ENCODE measurements at regions not wholly inside any gene's neighbourhood (a gene's known extent, or its start where the extent isn't known, plus 50 kb on each side); places are given as distances from the start of the nearest gene placed in this dataset.

- H2BK15ac ChIP-seq (ENCODE audit: low read length), result no peak overlapping the region
- ChIA-PET POLR2A (ENCODE audit: partially characterized antibody) (no interaction called here), CTCF (ENCODE audit: partially characterized antibody) (no interaction called here)
- no peak overlapping the region for H2BK5ac ChIP-seq (ENCODE audit: low read depth, low read length)
- H3K23ac ChIP-seq (ENCODE audit: insufficient read length), result no peak overlapping the region
- no peak overlapping the region for H4K5ac ChIP-seq (ENCODE audit: insufficient read length, low read depth, low read length)
- H3K27ac ChIP-seq (ENCODE audit: low read depth, low read length), result no peak overlapping the region
- peaks cover 0 to 3% of the 10 kb centered on the region in 2 experiments; a peak in 1 of 4 replicates for H3K9me3 ChIP-seq (ENCODE audit: insufficient read depth in 2 of 2, low read depth in 1 of 2, low read length in 1 of 2)
- H3K56ac ChIP-seq (replicated peaks; ENCODE audit: insufficient read length, low read depth, low read length), result no peak overlapping the region
- no peak for FAIRE-seq
- no peak for TF ChIP-seq TAF1 (IDR thresholded peaks at IDR 0.05; ENCODE audit: low read depth, low read length)
- TF ChIP-seq ATF2 (IDR thresholded peaks at IDR 0.05; ENCODE audit: low read length), result no peak
- TF ChIP-seq CEBPB (IDR thresholded peaks at IDR 0.05; ENCODE audit: low read depth, low read length), result no peak
- TF ChIP-seq KDM5A (IDR thresholded peaks at IDR 0.05; ENCODE audit: low read length), result no peak
- TF ChIP-seq SP4 (IDR thresholded peaks at IDR 0.05; ENCODE audit: low read length), result no peak
- TF ChIP-seq RNF2 (IDR thresholded peaks at IDR 0.05; ENCODE audit: borderline replicate concordance, low read depth, low read length, missing control alignments, poor library complexity, severe bottlenecking), result no peak
- TF ChIP-seq EZH2 (IDR thresholded peaks at IDR 0.05; ENCODE audit: low read depth, low read length, severe bottlenecking), result no peak
- no peak for TF ChIP-seq GTF2F1 (IDR thresholded peaks at IDR 0.05; ENCODE audit: borderline replicate concordance, low read depth, low read length)
- TF ChIP-seq CTBP2 (IDR thresholded peaks at IDR 0.05; ENCODE audit: borderline replicate concordance, insufficient read depth, insufficient read length, low read length), result no peak
- no peak for TF ChIP-seq PHF8 (conservative IDR thresholded peaks at IDR 0.05; ENCODE audit: low read depth, low read length)
- TF ChIP-seq SIN3A (conservative IDR thresholded peaks at IDR 0.05 in 1 of 2, IDR thresholded peaks at IDR 0.05 in 1 of 2; ENCODE audit: low read depth in 1 of 2, low read length in 2 of 2), result no peak
- no peaks in the 10 kb centered on the region for H4K20me1 ChIP-seq (replicated peaks in 1 of 2; ENCODE audit: control insufficient read depth in 1 of 2, insufficient read depth in 2 of 2, low read length in 2 of 2)
- H3K4me1 ChIP-seq (replicated peaks in 1 of 4; ENCODE audit: control insufficient read depth in 3 of 4, insufficient read depth in 4 of 4, low read length in 3 of 4), result no peaks in the 10 kb centered on the region
- no peak overlapping the region for H3K4me2 ChIP-seq (ENCODE audit: insufficient read depth in 1 of 2, low read depth in 2 of 2, low read length in 2 of 2)
- no peak overlapping the region for H3K4me3 ChIP-seq (ENCODE audit: extremely low read depth in 1 of 4, insufficient read depth in 2 of 4, low read depth in 3 of 4, low read length in 4 of 4)
- H3K9ac ChIP-seq (replicated peaks in 1 of 4; ENCODE audit: extremely low read depth in 1 of 4, low read depth in 3 of 4, low read length in 3 of 4), result no peak overlapping the region
- no peak overlapping the region for H2AK5ac ChIP-seq (ENCODE audit: low read depth, low read length)
- no peak overlapping the region for H3K18ac ChIP-seq (ENCODE audit: extremely low read depth, low read length)
- H4K8ac ChIP-seq (ENCODE audit: extremely low read depth, insufficient read depth, low read length), result no peak overlapping the region
- 85% methylated on average over 2 of the region's 2 CpGs; no CpG with 5 or more reads in 1 of the 2 experiments for WGBS, 2 experiments (ENCODE audit: extremely low coverage in 1 of 2, insufficient coverage in 1 of 2, insufficient read length in 1 of 2, insufficient replicate concordance in 2 of 2, low coverage in 1 of 2, low lambda C conversion rate in 2 of 2, missing lambda C conversion rate in 1 of 2)
- no peak overlapping the region for H3K4ac ChIP-seq (replicated peaks; ENCODE audit: insufficient read length, low read depth, low read length)
- H4K91ac ChIP-seq (replicated peaks; ENCODE audit: insufficient read length, low read length), result no peak overlapping the region
- no peak overlapping the region for H2BK120ac ChIP-seq (replicated peaks; ENCODE audit: low read depth, low read length)
- H2BK12ac ChIP-seq (ENCODE audit: low read depth, low read length), result no peak overlapping the region
- no peaks in the 10 kb centered on the region for H3K79me2 ChIP-seq (ENCODE audit: control insufficient read depth in 1 of 2, insufficient read depth in 2 of 2, low read length in 2 of 2)
- H3K36me3 ChIP-seq (ENCODE audit: control insufficient read depth in 2 of 4, insufficient read depth in 4 of 4, low read length in 3 of 4), result no peaks in the 10 kb centered on the region
- H3K79me1 ChIP-seq (ENCODE audit: low read depth, low read length), result no peaks in the 10 kb centered on the region
- no peak overlapping the region for H2AFZ ChIP-seq (ENCODE audit: low read length)
- H3K14ac ChIP-seq (ENCODE audit: insufficient read length), result no peak overlapping the region
- no peak for DNase-seq (ENCODE audit: low read depth in 1 of 2, low spot score in 2 of 2)
- H3K27me3 ChIP-seq (replicated peaks in 1 of 4; ENCODE audit: control insufficient read depth in 3 of 4, extremely low read depth in 1 of 4, insufficient read depth in 3 of 4, low read length in 3 of 4), result no peaks in the 10 kb centered on the region
- H2BK20ac ChIP-seq (ENCODE audit: low read length), result no peak overlapping the region
- H3K23me2 ChIP-seq (ENCODE audit: low read depth, low read length), result no peaks in the 10 kb centered on the region
Measured at GRCh38 chrX:143945171-143945570, 61.3 kb downstream of the UBE2NL start.

Data from H1 (cell line).